ENCODE measurements at regions not wholly inside any gene's neighbourhood (a gene's known extent, or its start where the extent isn't known, plus 50 kb on each side); places are given as distances from the start of the nearest gene placed in this dataset.

- H2AFZ ChIP-seq (ENCODE audit: low read length) = no peak overlapping the region
- TF ChIP-seq EZH2phosphoT487 (IDR thresholded peaks at IDR 0.05; ENCODE audit: borderline replicate concordance) = no peak
- no peak for TF ChIP-seq CTCF (conservative IDR thresholded peaks at IDR 0.05; ENCODE audit: low read length)
- no peak overlapping the region for H3K9ac ChIP-seq (ENCODE audit: low read depth, low read length, poor library complexity, severe bottlenecking)
- no peaks in the 10 kb centered on the region for H4K20me1 ChIP-seq (ENCODE audit: insufficient read depth, low read length, poor library complexity, severe bottlenecking)
- H3K4me3 ChIP-seq (ENCODE audit: low read length, poor library complexity, severe bottlenecking) = no peak overlapping the region
- H3K4me2 ChIP-seq (ENCODE audit: low read depth, low read length, poor library complexity, severe bottlenecking) = no peak overlapping the region
- H3K9me3 ChIP-seq (ENCODE audit: insufficient read depth, low read depth, low read length) = no peaks in the 10 kb centered on the region
- H3K36me3 ChIP-seq (ENCODE audit: insufficient read depth, low read length) = no peaks in the 10 kb centered on the region
- no peaks in the 10 kb centered on the region for H3K9me2 ChIP-seq (replicated peaks; ENCODE audit: low read depth, low read length)
- H3K79me2 ChIP-seq (ENCODE audit: insufficient read depth, low read length) = no peaks in the 10 kb centered on the region
- peaks cover 6% of the 10 kb centered on the region for H3K27me3 ChIP-seq (ENCODE audit: insufficient read depth, low read length, poor library complexity, severe bottlenecking)
- no peaks in the 10 kb centered on the region for H3K4me1 ChIP-seq (ENCODE audit: insufficient read depth, low read length, poor library complexity, severe bottlenecking)
- H3F3A ChIP-seq (ENCODE audit: low read depth) = no peaks in the 10 kb centered on the region
These were observed 149.6 kb downstream of the ICOS start for GRCh38 chr2:204086167-204086566.

DNA sequence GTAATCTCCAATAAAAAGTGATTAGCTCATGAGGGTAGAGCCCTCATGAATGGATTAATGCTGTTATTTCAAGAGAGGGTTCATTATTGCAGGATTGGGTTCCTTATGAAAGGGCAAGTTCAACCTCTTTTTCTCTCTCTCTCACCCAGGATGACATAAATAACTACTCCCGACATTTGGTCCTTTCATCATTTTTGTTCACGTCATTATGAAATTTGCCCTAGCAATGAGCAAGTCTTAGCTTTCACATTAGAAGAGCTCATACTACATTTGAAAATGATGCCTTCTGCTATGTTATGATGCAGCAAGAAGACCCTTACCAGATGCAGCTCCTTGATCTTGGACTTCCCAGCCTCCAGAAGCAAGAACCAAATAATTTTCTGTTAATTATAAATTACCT, 152.5 kb downstream of the ICOS start:
- peaks cover 2% of the 10 kb centered on the region for H3K27me3 ChIP-seq (ENCODE audit: insufficient read depth, low read length, poor library complexity, severe bottlenecking)
- no peak overlapping the region for H3K4me2 ChIP-seq (ENCODE audit: low read depth, low read length, poor library complexity, severe bottlenecking)
- TF ChIP-seq EZH2phosphoT487 (IDR thresholded peaks at IDR 0.05; ENCODE audit: borderline replicate concordance) (no peak), CTCF (conservative IDR thresholded peaks at IDR 0.05; ENCODE audit: low read length) (no peak)
- H3K4me1 ChIP-seq (ENCODE audit: insufficient read depth, low read length, poor library complexity, severe bottlenecking) = no peaks in the 10 kb centered on the region
- H3K4me3 ChIP-seq (ENCODE audit: low read length, poor library complexity, severe bottlenecking) = no peak overlapping the region
- no peaks in the 10 kb centered on the region for H3K79me2 ChIP-seq (ENCODE audit: insufficient read depth, low read length)
- no peak overlapping the region for H2AFZ ChIP-seq (ENCODE audit: low read length)
- H3K9me2 ChIP-seq (replicated peaks; ENCODE audit: low read depth, low read length) = no peaks in the 10 kb centered on the region
- H3K9me3 ChIP-seq (ENCODE audit: insufficient read depth, low read depth, low read length) = peaks cover 9% of the 10 kb centered on the region; the same call in 1 of the 2 replicates
- no peaks in the 10 kb centered on the region for H3F3A ChIP-seq (ENCODE audit: low read depth)
- no peaks in the 10 kb centered on the region for H4K20me1 ChIP-seq (ENCODE audit: insufficient read depth, low read length, poor library complexity, severe bottlenecking)
- no peaks in the 10 kb centered on the region for H3K36me3 ChIP-seq (ENCODE audit: insufficient read depth, low read length)
- H3K9ac ChIP-seq (ENCODE audit: low read depth, low read length, poor library complexity, severe bottlenecking) = no peak overlapping the region

DNA sequence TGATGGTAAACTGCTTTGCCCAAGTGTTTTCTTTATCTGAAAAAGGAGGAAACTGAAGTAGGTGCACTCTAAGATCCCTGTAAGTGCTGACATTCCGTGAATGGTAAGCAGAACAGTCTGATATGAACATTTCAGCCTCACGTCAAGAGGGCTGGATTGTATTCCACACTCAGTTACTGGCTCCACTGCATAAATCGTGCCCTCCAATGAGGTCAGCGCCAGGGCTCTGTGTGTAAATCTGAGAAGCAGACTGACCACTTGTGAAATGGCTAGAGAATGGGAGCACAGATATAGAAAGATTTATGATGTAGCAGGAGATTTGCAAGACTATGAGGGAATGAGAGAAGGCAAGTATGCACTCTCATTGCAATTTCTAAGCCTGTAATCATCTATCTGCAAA, 153.0 kb downstream of the ICOS start:
- Histone ChIP-seq H3K79me2 (ENCODE audit: insufficient read depth, low read length) (no peaks in the 10 kb centered on the region), H3K4me3 (ENCODE audit: low read length, poor library complexity, severe bottlenecking) (no peak overlapping the region), H3K9ac (ENCODE audit: low read depth, low read length, poor library complexity, severe bottlenecking) (no peak overlapping the region), H3K9me2 (replicated peaks; ENCODE audit: low read depth, low read length) (no peaks in the 10 kb centered on the region), H3K4me1 (ENCODE audit: insufficient read depth, low read length, poor library complexity, severe bottlenecking) (no peaks in the 10 kb centered on the region), H3K36me3 (ENCODE audit: insufficient read depth, low read length) (no peaks in the 10 kb centered on the region), H3K9me3 (ENCODE audit: insufficient read depth, low read depth, low read length) (peaks cover 9% of the 10 kb centered on the region; the same call in 1 of the 2 replicates), H4K20me1 (ENCODE audit: insufficient read depth, low read length, poor library complexity, severe bottlenecking) (no peaks in the 10 kb centered on the region), H3K27me3 (ENCODE audit: insufficient read depth, low read length, poor library complexity, severe bottlenecking) (no peaks in the 10 kb centered on the region), H2AFZ (ENCODE audit: low read length) (no peak overlapping the region), H3F3A (ENCODE audit: low read depth) (no peaks in the 10 kb centered on the region), H3K4me2 (ENCODE audit: low read depth, low read length, poor library complexity, severe bottlenecking) (no peak overlapping the region)
- TF ChIP-seq EZH2phosphoT487 (IDR thresholded peaks at IDR 0.05; ENCODE audit: borderline replicate concordance) = no peak
- TF ChIP-seq CTCF (conservative IDR thresholded peaks at IDR 0.05; ENCODE audit: low read length) = no peak
